HG03280 (cell line): ENCODE measurements at regions not wholly inside any gene's neighbourhood (a gene's known extent, or its start where the extent isn't known, plus 50 kb on each side); places are given as distances from the start of the nearest gene placed in this dataset.

Source experiments
- ATAC-seq: cut with Tn5 transposase; IDR thresholded peaks from one replicate; pipeline ENCODE4 v1.9.1; 2021; ENCODE audit warnings: mild to moderate bottlenecking, moderate library complexity; ENCODE audit not compliant: unreplicated experiment

DNA sequence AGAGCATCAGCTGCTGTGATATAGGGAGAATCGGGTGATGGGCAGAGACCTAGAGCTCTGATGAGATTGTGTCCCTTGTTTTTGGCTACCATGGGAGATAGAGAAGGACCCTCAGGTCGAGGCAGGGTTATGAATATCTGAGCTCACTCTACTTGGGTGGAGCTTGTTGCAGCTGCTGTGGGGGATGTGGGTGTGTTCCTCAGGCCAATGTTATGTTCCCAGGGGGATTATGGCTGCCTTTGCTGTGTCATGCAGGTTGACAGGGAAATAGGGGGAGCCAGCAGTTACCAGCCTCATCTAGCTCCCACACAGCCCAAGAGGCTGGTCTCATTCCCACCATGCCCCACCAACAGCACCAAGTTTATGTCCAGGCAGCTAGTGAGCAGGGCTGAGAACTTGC, 131.5 kb downstream of the TRIM42 start:
- ATAC-seq, result no peak

- ATAC-seq, result peak; percentile 98
Observed at GRCh38 chr3:140816372-140817195, 125.1 kb upstream of the SLC25A36 start.

GRCh38 chr3:140821493-140821892, 120.1 kb upstream of the SLC25A36 start:
- ATAC-seq, result no peak

- no peak for ATAC-seq
Observed at GRCh38 chr3:140822401-140823047, 119.1 kb upstream of the SLC25A36 start.

DNA sequence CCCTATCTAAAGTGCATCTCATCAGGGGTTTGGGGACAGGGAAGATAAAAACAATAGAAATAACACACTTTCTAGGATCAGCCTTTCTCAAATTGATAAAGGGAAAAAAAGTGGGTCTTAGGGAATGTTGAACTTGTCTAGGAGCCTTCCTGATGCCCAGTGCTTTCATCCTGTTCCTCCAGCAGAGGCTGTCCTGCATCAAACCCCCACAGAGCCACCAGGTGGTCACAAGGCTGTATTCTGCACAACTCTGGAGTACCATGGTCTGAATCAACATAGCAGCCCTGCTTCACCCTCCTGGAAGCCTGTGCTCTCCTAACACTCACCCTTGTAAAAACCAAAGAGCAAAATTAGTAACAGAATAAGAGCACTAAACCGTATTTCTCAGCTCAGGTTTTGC, 118.5 kb upstream of the SLC25A36 start:
- no peak for ATAC-seq

- ATAC-seq, result no peak
Observed at GRCh38 chr3:140827894-140828293, 113.7 kb upstream of the SLC25A36 start.

DNA sequence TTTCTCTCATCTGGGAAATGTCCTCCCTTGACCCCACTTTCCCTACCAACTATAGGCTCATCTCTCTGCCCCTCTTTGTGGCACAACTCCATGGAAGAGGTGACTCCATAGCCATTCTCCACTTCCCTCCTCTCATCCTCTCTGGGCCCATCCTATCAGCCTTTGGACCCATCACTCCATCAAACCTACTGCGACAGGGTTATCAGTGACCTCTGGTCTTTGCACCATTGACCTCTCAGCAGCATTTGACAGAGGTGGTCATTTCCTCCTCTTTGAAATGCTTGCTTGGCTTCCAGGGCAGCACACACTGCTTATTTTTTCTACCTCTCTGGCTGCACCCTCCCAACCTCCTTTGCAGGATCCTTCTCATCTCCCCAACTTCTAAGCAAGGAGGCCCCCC, 113.1 kb upstream of the SLC25A36 start:
- no peak for ATAC-seq

- ATAC-seq, result no peak
Observed at GRCh38 chr3:140829796-140830195, 111.8 kb upstream of the SLC25A36 start.

GRCh38 chr3:140830391-140830790, 111.2 kb upstream of the SLC25A36 start:
- no peak for ATAC-seq

- ATAC-seq, result no peak
Observed at GRCh38 chr3:140832883-140833282, 108.8 kb upstream of the SLC25A36 start.

- ATAC-seq, result no peak
Observed at GRCh38 chr3:140834266-140835037, 107.2 kb upstream of the SLC25A36 start.

DNA sequence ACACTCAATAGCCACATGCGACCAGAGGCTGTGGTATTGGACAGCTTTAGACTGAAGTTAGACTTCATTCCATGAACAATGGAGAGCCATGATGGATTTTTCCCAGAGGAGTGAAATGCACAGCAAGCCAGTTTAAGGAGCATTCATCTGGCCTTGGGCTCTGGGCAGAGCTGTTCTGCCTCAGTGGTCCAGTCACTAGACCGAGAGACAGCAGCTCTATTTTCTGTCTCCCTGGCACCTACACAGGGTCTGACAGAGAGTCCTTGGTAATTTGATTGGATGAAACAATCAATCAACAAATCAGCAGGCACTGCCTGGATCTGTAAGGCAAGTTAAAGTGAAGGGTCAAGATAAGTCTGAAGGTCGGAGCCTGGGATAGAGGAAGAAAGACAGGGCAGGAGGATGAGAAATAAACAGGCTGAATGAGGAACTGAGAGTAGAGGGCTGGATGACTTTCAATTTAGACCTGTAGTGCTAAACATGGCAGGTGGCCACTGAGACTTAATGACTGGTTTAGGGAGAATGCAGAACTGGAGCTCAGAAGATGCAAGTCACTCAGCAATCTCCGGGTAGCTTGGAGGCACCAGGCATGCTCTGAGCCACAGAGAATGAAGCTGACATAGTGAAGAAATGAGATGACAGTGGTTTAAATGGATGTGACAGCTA, 98.5 kb upstream of the SLC25A36 start:
- ATAC-seq, result peak; percentile 97

DNA sequence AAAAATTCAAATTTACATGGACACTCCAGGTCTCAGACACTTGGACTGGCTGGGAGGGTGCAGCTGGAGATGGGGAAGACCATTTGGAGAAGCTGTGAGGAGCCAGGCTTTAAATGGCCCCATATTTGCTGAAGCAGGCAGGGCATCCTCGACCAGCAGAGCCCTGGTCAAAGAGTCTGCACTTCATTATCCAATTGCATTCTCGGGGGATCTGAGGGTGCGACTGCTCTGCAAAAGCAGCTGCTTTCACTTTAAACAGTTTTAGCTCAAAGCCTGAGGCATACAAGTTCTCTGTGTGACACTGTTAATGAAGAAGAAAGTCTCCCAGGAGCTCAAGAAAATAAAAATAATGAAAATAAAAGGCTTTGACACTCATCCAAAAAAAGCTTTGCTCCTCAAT, 98.0 kb upstream of the SLC25A36 start:
- ATAC-seq, result peak; percentile 3

- no peak for ATAC-seq
Observed at GRCh38 chr3:140844072-140844471, 97.6 kb upstream of the SLC25A36 start.

GRCh38 chr3:140845882-140846281, 95.8 kb upstream of the SLC25A36 start:
- no peak for ATAC-seq

DNA sequence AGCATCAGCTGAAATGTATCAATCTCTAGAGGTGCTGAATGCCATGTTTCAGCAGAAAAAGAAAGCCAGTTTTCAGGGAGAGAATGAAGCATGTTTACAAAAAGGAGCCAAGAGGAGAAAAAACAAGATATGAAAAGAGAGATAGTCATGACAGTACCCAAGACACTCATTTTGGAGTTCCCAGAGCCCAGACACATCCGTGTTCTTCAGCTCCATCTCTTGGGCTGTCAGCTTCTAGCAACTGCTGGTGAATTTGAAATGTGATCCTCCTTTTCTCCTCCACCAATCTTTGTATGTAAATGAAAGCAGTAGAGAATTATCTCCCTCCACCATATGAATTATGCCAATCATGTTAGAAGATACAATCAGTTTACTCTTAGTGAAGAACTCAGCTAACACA, 93.0 kb upstream of the SLC25A36 start:
- no peak for ATAC-seq

- ATAC-seq, result no peak
Observed at GRCh38 chr3:140850210-140850955, 91.3 kb upstream of the SLC25A36 start.

- ATAC-seq, result no peak
Observed at GRCh38 chr3:140854961-140855360, 86.7 kb upstream of the SLC25A36 start.

GRCh38 chr3:140856905-140857304, 84.7 kb upstream of the SLC25A36 start:
- no peak for ATAC-seq

DNA sequence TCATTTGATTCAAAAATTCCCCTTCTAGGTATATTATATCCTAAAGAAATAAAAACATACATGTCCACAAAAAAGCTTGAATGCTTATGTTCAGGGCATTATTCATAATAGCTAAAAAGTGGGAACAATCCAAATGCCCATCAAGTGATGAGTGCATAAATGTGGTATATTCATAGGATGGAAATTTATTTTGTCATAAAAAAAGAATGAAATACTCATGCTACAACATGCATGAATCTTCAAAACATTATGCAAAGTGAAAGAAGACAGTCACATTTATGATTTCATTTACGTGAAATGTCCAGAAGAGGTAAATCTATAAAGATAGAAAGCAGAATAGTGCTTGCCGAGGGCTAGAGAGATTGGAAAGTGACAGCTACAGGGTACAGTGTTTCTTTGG, 83.6 kb upstream of the SLC25A36 start:
- ATAC-seq, result no peak
